Liver (tissue), 3 donors: ENCODE measurements at regions not wholly inside any gene's neighbourhood (a gene's known extent, or its start where the extent isn't known, plus 50 kb on each side); places are given as distances from the start of the nearest gene placed in this dataset.

ENCODE experiments used
- JUND ChIP-seq, 2 donors: IDR thresholded peaks; 2 replicates each; pipeline ENCODE4 v1.6.1; 2016; ENCODE audit warnings: antibody characterized with exemption in 2 of 2
- REST ChIP-seq: IDR thresholded peaks from 2 replicates; pipeline ENCODE4 v1.6.1; 2016; ENCODE audit warnings: antibody characterized with exemption, mild to moderate bottlenecking
- TF ChIP-seq, protein P1 (sequence below): fragments of 150-350 bp; IDR thresholded peaks from 2 replicates; pipeline ENCODE4 v1.5.1; 2017; ENCODE audit warnings: improper control_type of control experiment, low read depth, low read length; ENCODE audit not compliant: missing input control
- TF ChIP-seq, protein P2 (sequence below): IDR thresholded peaks from 2 replicates; pipeline ENCODE4 v1.6.1; 2016; ENCODE audit warnings: antibody characterized with exemption
- donor health status: healthy.
- donor health status: healthy.

GRCh38 chr4:124932447-124932846, 219.9 kb upstream of the ANKRD50 start:
- TF ChIP-seq REST (no peak), JUND (IDR thresholded peaks at IDR 0.05) (no peak)
- TF ChIP-seq, protein P1, sequence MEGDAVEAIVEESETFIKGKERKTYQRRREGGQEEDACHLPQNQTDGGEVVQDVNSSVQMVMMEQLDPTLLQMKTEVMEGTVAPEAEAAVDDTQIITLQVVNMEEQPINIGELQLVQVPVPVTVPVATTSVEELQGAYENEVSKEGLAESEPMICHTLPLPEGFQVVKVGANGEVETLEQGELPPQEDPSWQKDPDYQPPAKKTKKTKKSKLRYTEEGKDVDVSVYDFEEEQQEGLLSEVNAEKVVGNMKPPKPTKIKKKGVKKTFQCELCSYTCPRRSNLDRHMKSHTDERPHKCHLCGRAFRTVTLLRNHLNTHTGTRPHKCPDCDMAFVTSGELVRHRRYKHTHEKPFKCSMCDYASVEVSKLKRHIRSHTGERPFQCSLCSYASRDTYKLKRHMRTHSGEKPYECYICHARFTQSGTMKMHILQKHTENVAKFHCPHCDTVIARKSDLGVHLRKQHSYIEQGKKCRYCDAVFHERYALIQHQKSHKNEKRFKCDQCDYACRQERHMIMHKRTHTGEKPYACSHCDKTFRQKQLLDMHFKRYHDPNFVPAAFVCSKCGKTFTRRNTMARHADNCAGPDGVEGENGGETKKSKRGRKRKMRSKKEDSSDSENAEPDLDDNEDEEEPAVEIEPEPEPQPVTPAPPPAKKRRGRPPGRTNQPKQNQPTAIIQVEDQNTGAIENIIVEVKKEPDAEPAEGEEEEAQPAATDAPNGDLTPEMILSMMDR: no peak
- TF ChIP-seq, protein P2, sequence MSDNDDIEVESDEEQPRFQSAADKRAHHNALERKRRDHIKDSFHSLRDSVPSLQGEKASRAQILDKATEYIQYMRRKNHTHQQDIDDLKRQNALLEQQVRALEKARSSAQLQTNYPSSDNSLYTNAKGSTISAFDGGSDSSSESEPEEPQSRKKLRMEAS: no peak
